GM19023 (cell line): ENCODE measurements at regions not wholly inside any gene's neighbourhood (a gene's known extent, or its start where the extent isn't known, plus 50 kb on each side); places are given as distances from the start of the nearest gene placed in this dataset.
"Not testable (repeated sequence)": the region's sequence is repeated elsewhere in the genome, so short reads cannot be mapped to it uniquely, and the experiment has no call there.

Experiments used
- ATAC-seq: cut with Tn5 transposase; IDR thresholded peaks from one replicate; pipeline ENCODE4 v1.9.1; 2021; ENCODE audit warnings: mild to moderate bottlenecking, moderate library complexity; ENCODE audit not compliant: unreplicated experiment

GRCh38 chr22:48081281-48081680, 1318.8 kb downstream of the TBC1D22A start:
- no peak for ATAC-seq

- ATAC-seq = no peak
Measured at GRCh38 chr22:48080316-48081165, 1318.1 kb downstream of the TBC1D22A start.

GRCh38 chr22:48079505-48080290, 1317.2 kb downstream of the TBC1D22A start:
- ATAC-seq = no peak

DNA sequence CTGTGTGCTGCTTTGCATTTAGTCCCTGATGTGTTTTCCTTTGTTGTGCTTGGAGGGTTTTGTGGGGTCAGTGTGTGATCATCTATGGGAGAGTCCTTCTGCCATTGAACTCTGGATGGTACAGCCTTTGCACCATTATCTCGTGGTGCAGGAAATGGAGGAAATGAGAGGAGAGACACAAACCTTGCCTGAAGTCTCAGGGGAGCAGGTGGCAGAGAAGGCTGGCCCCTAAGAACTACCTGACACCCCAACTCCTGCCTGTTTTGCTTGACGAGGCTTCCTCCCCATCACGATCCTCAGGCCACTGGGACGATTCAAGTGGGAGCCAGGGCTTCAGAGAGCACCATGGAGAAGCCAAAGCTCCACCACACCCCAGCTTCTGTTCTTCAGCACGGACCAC, 1316.4 kb downstream of the TBC1D22A start:
- ATAC-seq = no peak

GRCh38 chr22:48077699-48078098, 1315.2 kb downstream of the TBC1D22A start:
- no peak for ATAC-seq

- no peak for ATAC-seq
Measured at GRCh38 chr22:48076008-48076407, 1313.6 kb downstream of the TBC1D22A start.

DNA sequence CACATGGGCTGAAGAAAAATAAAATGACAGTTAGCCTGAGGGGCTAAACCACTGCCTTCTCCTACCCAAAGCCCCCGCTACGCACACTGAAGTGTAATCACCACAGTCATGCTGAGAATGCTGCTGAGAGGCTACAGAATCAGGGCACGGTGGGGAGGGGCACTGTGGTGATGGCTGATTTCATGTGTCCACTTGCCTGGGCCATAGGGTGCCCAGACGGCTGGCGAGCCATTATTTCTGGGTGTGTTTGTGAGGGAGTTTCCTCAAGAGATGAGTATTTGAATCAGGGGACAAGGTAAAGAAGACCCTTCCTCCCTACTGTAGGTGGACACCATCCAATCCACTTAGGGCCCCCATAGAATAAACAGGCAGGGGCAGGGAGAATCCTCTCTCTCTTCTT, 1313.2 kb downstream of the TBC1D22A start:
- ATAC-seq = no peak

DNA sequence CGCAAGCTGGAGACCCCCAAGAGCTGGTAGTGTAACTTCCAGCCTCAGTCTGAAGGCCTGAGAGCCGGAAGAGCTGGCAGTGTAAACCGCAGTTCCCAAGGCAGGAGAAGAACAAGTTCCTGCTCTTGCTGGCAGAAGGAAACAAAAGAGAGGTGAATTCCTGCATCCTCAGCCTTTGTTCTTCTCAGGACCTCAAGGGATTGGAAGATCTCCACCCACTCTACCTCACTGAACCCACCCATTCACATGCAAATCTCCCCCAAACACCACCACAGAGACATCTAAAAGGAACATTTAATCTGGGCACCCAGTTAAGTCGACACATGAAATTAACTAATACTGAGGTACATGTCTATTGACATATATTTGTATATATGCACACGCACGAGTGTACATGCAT, 1310.3 kb downstream of the TBC1D22A start:
- no peak for ATAC-seq

DNA sequence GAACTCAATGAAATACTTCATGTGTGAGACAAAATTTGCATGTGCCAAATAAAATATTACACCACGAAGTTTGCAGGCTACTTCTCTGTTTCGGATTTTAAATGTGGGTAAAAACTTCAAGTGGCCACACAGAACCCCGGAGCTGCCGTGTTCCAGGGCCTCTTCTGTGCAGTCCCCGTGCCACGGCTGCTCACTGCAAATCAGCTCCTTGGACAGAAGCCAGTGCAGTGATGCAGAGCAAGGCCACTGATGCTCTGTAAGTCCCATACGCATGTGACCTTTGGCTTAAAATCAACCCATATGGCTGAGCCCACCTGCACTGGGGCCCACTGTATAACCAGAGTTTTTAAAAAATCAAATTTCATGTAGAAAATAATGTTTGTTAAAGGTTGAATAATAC, 1309.4 kb downstream of the TBC1D22A start:
- ATAC-seq = no peak

DNA sequence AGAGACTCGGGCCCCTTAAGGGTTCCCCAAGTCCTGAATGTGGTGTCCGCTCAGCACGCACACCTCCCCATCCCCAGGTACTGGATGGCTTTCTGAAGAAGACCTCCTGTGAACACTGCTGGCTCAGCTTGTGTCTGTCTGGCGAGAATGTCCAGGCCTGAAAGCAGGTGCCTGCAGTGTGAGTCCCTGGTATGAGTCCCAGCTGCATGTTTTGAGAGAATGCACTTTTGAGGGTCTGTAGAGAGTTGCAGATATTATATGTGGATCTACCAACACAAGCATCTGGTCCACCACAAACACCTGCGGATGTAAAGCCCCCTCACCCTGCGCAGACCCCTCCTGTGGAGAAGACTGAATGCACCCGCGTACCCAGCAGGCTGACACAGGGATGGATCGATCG, 1308.9 kb downstream of the TBC1D22A start:
- no peak for ATAC-seq

DNA sequence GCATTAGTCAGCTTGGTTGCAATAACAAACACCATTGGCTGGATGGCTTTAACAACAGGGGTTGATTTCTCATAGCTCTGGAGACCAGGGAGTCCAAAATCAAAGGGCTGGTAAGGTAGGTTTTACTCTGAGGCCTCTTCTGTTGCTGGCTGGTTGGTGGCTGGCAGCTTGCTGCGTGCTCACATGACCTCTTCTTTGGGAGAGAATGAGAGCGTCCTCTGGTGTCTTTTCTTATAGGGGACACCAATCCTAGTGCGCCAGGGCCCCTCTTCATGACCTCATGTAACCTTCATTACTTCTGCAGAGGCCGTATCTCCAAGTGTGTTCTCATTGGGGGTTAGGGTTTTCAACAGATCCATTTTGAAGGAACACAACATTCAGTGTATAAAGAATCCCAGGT, 1308.3 kb downstream of the TBC1D22A start:
- ATAC-seq = no peak

DNA sequence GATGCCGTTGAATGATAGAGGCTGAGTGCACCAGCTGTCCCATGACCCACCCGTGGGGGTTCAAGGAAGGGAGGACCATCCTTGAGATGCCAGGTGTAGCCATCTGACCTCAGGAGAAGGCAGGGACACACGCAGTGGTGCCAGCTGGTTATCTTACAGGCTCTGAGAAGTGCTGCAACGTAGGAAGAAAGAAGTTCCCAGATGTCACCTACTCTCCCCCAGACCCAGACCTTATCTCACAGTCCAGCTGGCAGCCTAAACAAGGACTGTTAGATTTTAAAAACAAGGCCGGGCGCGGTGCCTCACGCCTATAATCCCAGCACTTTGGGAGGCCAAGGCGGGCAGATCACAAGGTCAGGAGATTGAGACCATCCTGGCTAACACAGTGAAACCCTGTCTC, 1307.6 kb downstream of the TBC1D22A start:
- ATAC-seq = no peak

- ATAC-seq = no peak
Measured at GRCh38 chr22:48069256-48069655, 1306.8 kb downstream of the TBC1D22A start.

GRCh38 chr22:48068323-48068885, 1306.0 kb downstream of the TBC1D22A start:
- no peak for ATAC-seq

GRCh38 chr22:48065892-48066291, 1303.4 kb downstream of the TBC1D22A start:
- no peak for ATAC-seq

GRCh38 chr22:48061726-48062125, 1299.3 kb downstream of the TBC1D22A start:
- ATAC-seq = no peak

GRCh38 chr22:48060266-48060665, 1297.8 kb downstream of the TBC1D22A start:
- no peak for ATAC-seq

DNA sequence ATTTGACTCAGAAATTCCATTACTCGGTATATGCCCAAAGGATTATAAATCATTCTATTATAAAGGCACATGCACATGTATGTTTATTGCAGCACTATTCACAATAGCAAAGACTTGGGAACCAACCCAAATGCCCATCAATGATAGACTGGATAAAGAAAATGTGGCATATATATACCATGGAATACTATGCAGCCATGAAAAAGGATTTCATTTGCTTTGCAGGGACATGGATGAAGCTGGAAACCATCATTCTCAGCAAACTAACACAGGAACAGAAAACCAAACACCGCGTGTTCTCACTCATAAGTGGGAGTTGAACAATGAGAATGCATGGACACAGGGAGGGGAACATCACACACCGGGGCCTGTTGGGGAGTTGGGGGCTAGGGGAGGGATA, 1297.1 kb downstream of the TBC1D22A start:
- ATAC-seq = not testable (repeated sequence)

GRCh38 chr22:48057116-48057835, 1294.8 kb downstream of the TBC1D22A start:
- ATAC-seq = no peak

DNA sequence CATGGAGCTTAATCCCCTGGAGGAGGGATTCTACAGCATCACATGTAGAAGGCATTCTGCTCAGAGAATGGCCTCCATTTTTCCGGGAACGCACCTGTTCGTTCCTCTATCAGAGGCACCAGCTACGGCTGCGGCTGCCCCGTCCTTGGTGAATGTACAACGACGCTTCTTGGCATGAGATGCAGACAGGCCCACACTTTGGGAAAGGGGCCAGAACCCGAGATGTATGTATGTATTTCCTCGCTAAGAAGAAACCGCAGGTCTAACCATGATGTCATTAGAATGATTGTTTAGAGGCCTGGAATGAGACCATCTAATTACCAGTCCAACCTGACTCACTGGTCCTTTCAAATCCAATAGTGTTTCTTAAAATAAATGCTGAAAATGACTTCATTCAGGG, 1293.4 kb downstream of the TBC1D22A start:
- no peak for ATAC-seq

- ATAC-seq = no peak
Measured at GRCh38 chr22:48055185-48055584, 1292.7 kb downstream of the TBC1D22A start.
